ENCODE measurements at regions not wholly inside any gene's neighbourhood (a gene's known extent, or its start where the extent isn't known, plus 50 kb on each side); places are given as distances from the start of the nearest gene placed in this dataset.

DNA sequence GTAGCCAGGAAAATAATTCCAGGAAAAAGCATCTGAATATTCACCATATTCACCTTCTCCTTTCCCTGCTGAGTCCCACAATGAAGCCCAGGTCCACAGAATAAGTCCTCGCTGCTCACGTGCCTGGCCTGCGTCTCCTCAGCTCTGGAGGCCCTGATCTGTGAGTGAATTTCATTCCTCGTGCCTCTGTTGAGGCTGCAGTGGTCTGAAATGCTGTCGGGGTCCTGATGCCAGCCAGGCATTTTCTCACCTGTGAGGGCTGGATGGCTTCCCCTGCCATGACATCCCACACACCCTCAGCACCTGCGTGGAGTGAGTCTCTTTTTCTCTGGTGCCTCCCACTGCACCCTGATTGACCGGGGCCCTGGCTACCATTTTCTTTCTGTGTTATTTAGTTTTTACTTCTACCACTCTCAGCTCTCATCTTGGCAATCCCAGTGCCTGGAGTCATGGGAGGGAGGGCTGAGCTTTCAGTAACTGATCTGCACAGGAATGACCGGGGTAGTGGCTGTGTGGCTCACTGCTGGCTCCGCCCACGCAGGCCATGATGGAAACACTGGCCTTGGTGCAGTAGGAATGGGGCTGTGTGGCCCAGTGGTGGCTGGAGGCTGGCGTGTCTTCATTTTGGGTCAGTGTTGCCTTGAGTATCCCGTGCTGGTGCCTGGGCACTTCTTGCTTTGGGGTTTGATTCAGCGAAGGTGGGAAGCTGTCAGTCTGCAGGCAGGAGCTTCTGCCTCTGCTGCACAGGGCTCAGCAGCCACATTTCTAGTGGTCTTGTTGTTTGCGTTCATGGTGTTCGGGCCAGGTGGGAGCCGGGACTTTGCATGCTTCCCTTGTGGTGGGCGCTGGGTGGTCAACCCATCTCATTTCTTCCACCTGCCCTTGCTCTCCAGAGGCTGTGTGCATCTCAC, 807.2 kb downstream of the TBC1D22A start:
- WGBS (ENCODE audit: low lambda C conversion rate) = 3% methylated on average over 10 of the region's 17 CpGs
- no peak overlapping the region for H3K9ac ChIP-seq (ENCODE audit: insufficient read depth, low read depth, low read length)
- no peaks in the 10 kb centered on the region for H4K20me1 ChIP-seq (ENCODE audit: insufficient read depth, low read length)
- CTCF ChIA-PET (ENCODE audit: low intra/inter-chr PET ratio, low total read pairs) = no interaction called here
- no peak for ATAC-seq
- POLR2A ChIA-PET = no interaction called here
- no peak for FAIRE-seq
- no peak overlapping the region for H2AFZ ChIP-seq (ENCODE audit: low read length)
- no peak overlapping the region for H3K4me3 ChIP-seq (replicated peaks in 1 of 3; ENCODE audit: insufficient read depth in 1 of 3, low read depth in 2 of 3, low read length in 3 of 3)
- in situ Hi-C loops (cut with HindIII; ENCODE audit: extremely low pct_ligation_motif_present, low pct_unique_long_range_greater_than_20kb) (no loop called here), intact Hi-C loops (cut with micrococcal nuclease; ENCODE audit: unreplicated experiment) (no loop called here)
- H3K36me3 ChIP-seq (replicated peaks in 1 of 2; ENCODE audit: control insufficient read depth in 1 of 2, insufficient read depth in 2 of 2, low read length in 2 of 2) = no peaks in the 10 kb centered on the region
- H3K9me3 ChIP-seq (ENCODE audit: low read length) = no peaks in the 10 kb centered on the region
- H3K4me2 ChIP-seq (ENCODE audit: low read depth, low read length) = no peak overlapping the region
- H3K4me1 ChIP-seq (ENCODE audit: insufficient read depth, low read length) = no peaks in the 10 kb centered on the region
- TF ChIP-seq SOX13 (IDR thresholded peaks at IDR 0.05) (no peak), SOX13 (CRISPR knock-in tag; conservative IDR thresholded peaks at IDR 0.05 in 1 of 2, IDR thresholded peaks at IDR 0.05 in 1 of 2) (no peak), GTF3A (CRISPR knock-in tag; conservative IDR thresholded peaks at IDR 0.05) (no peak), TSC22D2 (CRISPR knock-in tag; IDR thresholded peaks at IDR 0.05; ENCODE audit: borderline replicate concordance) (no peak), FOXA1 (IDR thresholded peaks at IDR 0.05) (no peak), FOXA1 (CRISPR knock-in tag; IDR thresholded peaks at IDR 0.05) (no peak)
- H3K79me2 ChIP-seq (ENCODE audit: insufficient read depth, low read length) = no peaks in the 10 kb centered on the region
- DNase-seq (ENCODE audit: low spot score) = no peak
- H3K27ac ChIP-seq (ENCODE audit: extremely low read length, insufficient read depth, low read length) = no peak overlapping the region
- H3K27me3 ChIP-seq (ENCODE audit: control insufficient read depth in 1 of 2, insufficient read depth in 2 of 2, low read length in 2 of 2) = peaks cover 4 to 22% of the 10 kb centered on the region in 2 experiments; a peak in 3 of 5 replicates
- BruUV-seq (replicated peaks) = no TSS peak

DNA sequence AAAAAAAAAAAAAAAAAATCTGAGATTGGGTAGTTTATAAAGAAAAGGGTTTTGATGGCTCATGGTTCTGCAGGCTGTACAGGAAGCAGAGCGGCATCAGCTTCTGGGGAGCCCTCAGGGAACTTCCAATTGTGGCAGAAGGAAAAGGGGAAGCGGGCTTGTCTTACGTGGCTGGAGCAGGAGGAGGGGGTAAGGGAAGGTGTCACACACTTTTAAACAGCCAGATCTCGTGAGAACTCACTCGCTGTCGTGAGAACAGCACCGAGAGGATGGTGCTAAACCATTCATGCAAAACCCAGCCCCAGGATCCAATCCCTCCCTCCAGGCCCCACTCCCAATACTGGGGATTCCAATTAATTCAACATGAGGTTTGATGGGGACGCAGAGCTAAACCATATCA, 806.2 kb downstream of the TBC1D22A start:
- Histone ChIP-seq H3K9me3 (ENCODE audit: low read length) (no peaks in the 10 kb centered on the region), H3K4me3 (replicated peaks in 1 of 3; ENCODE audit: insufficient read depth in 1 of 3, low read depth in 2 of 3, low read length in 3 of 3) (no peak overlapping the region), H3K27me3 (ENCODE audit: control insufficient read depth in 1 of 2, insufficient read depth in 2 of 2, low read length in 2 of 2) (peaks cover 4 to 23% of the 10 kb centered on the region in 2 experiments; a peak in 3 of 5 replicates), H3K4me2 (ENCODE audit: low read depth, low read length) (no peak overlapping the region), H3K79me2 (ENCODE audit: insufficient read depth, low read length) (no peaks in the 10 kb centered on the region), H3K9ac (ENCODE audit: insufficient read depth, low read depth, low read length) (no peak overlapping the region), H3K36me3 (replicated peaks in 1 of 2; ENCODE audit: control insufficient read depth in 1 of 2, insufficient read depth in 2 of 2, low read length in 2 of 2) (no peaks in the 10 kb centered on the region), H3K27ac (ENCODE audit: extremely low read length, insufficient read depth, low read length) (no peak overlapping the region), H4K20me1 (ENCODE audit: insufficient read depth, low read length) (0 out of 2 replicates have a peak, but pooled peaks cover 2% of the 10 kb centered on the region), H2AFZ (ENCODE audit: low read length) (no peak overlapping the region), H3K4me1 (ENCODE audit: insufficient read depth, low read length) (no peaks in the 10 kb centered on the region)
- ChIA-PET POLR2A (no interaction called here), CTCF (ENCODE audit: low intra/inter-chr PET ratio, low total read pairs) (no interaction called here)
- ATAC-seq (no peak), DNase-seq (ENCODE audit: low spot score) (no peak), FAIRE-seq (no peak)
- intact Hi-C loops (cut with micrococcal nuclease; ENCODE audit: unreplicated experiment) (no loop called here), in situ Hi-C loops (cut with HindIII; ENCODE audit: extremely low pct_ligation_motif_present, low pct_unique_long_range_greater_than_20kb) (no loop called here)
- BruUV-seq (replicated peaks) = no TSS peak
- 12% methylated on average over 8 of the region's 8 CpGs for WGBS (ENCODE audit: low lambda C conversion rate)
- TF ChIP-seq ZNF816 (CRISPR knock-in tag; IDR thresholded peaks at IDR 0.05; ENCODE audit: borderline replicate concordance) = no peak
- TF ChIP-seq CEBPB (IDR thresholded peaks at IDR 0.05; ENCODE audit: borderline replicate concordance, low read depth, low read length) = no peak
- no peak for TF ChIP-seq KLF12 (CRISPR knock-in tag; IDR thresholded peaks at IDR 0.05; ENCODE audit: borderline replicate concordance)
- TF ChIP-seq, protein P1, sequence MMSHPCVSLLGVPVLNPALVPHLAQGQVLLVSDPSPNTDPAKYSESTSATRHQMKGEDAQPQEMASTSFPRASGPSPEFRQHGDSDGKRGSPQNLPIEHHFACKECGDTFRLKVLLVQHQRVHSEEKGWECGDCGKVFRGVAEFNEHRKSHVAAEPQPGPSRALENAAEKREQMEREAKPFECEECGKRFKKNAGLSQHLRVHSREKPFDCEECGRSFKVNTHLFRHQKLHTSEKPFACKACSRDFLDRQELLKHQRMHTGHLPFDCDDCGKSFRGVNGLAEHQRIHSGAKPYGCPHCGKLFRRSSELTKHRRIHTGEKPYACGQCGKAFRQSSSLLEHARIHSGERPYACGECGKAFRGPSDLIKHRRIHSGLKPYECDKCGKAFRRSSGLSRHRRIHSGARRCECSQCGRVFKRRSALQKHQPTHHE (CRISPR knock-in tag; IDR thresholded peaks at IDR 0.05; ENCODE audit: borderline replicate concordance) = no peak
- TF ChIP-seq WIZ (CRISPR knock-in tag; IDR thresholded peaks at IDR 0.05) = no peak
- TF ChIP-seq HOXA3 (CRISPR knock-in tag; IDR thresholded peaks at IDR 0.05) = no peak
- TF ChIP-seq HNRNPK (IDR thresholded peaks at IDR 0.05; ENCODE audit: low read depth, low read length, poor library complexity, severe bottlenecking) = no peak
- TF ChIP-seq, protein P2, sequence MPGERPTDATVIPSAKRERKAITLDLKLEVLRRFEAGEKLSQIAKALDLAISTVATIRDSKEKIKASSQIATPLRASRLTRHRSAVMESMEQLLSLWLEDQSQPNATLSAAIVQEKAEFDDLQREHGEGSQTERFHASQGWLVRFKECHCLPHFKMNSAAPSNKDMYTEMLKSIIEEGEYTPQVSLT (CRISPR knock-in tag; IDR thresholded peaks at IDR 0.05; ENCODE audit: borderline replicate concordance, low read depth) = no peak
- TF ChIP-seq ZNF713 (CRISPR knock-in tag; IDR thresholded peaks at IDR 0.05) = no peak
- TF ChIP-seq ZNF703 (CRISPR knock-in tag; IDR thresholded peaks at IDR 0.05; ENCODE audit: borderline replicate concordance) = no peak
- TF ChIP-seq ZNF484 (CRISPR knock-in tag; IDR thresholded peaks at IDR 0.05; ENCODE audit: borderline replicate concordance, low read depth) = no peak
- TF ChIP-seq ZFY (CRISPR knock-in tag; IDR thresholded peaks at IDR 0.05) = no peak

Measured in HepG2 (cell line).